ENCODE measurements at regions not wholly inside any gene's neighbourhood (a gene's known extent, or its start where the extent isn't known, plus 50 kb on each side); places are given as distances from the start of the nearest gene placed in this dataset.

DNA sequence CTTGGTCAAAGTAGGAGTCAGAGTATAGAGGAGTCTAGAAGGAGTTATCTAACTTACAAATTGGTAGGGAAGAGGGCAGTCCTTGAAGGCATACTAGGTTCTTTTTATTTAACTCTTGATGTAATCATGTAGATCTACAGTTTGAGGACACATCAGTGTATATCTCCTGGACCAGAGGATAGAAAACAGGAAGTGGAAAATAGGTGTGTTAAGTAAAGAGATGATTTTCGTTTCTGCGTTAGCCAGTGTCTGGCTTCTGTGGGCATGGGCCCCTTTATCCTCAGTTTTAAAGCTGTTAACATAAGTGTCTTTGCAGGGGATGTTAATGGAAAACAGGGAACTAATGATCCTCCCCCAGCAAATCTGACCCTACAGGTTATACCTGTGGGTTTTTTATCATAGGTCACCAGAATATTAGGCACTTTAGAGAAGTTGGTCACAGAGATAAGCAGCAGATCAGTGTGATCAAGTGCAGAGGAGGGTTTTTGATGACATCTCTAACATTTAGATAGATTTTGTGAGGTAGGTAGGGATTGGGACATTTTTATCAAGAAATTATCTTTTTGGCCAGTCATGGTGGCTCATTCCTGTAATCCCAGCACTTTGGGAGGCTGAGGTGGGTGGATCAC, 58.6 kb upstream of the PRSS1 start:
- TF ChIP-seq, protein P1, sequence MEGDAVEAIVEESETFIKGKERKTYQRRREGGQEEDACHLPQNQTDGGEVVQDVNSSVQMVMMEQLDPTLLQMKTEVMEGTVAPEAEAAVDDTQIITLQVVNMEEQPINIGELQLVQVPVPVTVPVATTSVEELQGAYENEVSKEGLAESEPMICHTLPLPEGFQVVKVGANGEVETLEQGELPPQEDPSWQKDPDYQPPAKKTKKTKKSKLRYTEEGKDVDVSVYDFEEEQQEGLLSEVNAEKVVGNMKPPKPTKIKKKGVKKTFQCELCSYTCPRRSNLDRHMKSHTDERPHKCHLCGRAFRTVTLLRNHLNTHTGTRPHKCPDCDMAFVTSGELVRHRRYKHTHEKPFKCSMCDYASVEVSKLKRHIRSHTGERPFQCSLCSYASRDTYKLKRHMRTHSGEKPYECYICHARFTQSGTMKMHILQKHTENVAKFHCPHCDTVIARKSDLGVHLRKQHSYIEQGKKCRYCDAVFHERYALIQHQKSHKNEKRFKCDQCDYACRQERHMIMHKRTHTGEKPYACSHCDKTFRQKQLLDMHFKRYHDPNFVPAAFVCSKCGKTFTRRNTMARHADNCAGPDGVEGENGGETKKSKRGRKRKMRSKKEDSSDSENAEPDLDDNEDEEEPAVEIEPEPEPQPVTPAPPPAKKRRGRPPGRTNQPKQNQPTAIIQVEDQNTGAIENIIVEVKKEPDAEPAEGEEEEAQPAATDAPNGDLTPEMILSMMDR (conservative IDR thresholded peaks at IDR 0.05 in 1 of 2, IDR thresholded peaks at IDR 0.05 in 1 of 2; ENCODE audit: extremely low read depth in 1 of 2, insufficient read depth in 1 of 2, low read depth in 1 of 2, low read length in 2 of 2) = no peak
- no peak for TF ChIP-seq EZH2 (IDR thresholded peaks at IDR 0.05; ENCODE audit: borderline replicate concordance, low read length)
